HG02840 (cell line): ENCODE measurements at regions not wholly inside any gene's neighbourhood (a gene's known extent, or its start where the extent isn't known, plus 50 kb on each side); places are given as distances from the start of the nearest gene placed in this dataset.

Experiments used
- ATAC-seq: cut with Tn5 transposase; IDR thresholded peaks from one replicate; pipeline ENCODE4 v1.9.1; 2021; ENCODE audit warnings: mild to moderate bottlenecking, moderate library complexity, moderate number of reproducible peaks; ENCODE audit not compliant: unreplicated experiment, low FRiP score

GRCh38 chr13:23979361-23980159 lies 82.3 kb upstream of the C1QTNF9B start:
- peak; percentile 53 for ATAC-seq

GRCh38 chr13:23980160-23980551 lies 82.9 kb upstream of the C1QTNF9B start:
- peak; percentile 83 for ATAC-seq

- ATAC-seq: no peak
Measured at GRCh38 chr13:23983671-23984070, 86.4 kb upstream of the C1QTNF9B start.

GRCh38 chr13:23984546-23984945 lies 87.2 kb upstream of the C1QTNF9B start:
- no peak for ATAC-seq

- no peak for ATAC-seq
Measured at GRCh38 chr13:23985060-23985459, 87.8 kb upstream of the C1QTNF9B start.

GRCh38 chr13:23985839-23986238 lies 88.5 kb upstream of the C1QTNF9B start:
- no peak for ATAC-seq

- no peak for ATAC-seq
Measured at GRCh38 chr13:23986619-23987018, 89.3 kb upstream of the C1QTNF9B start.

- no peak for ATAC-seq
Measured at GRCh38 chr13:23987331-23987894, 90.1 kb upstream of the C1QTNF9B start.

- ATAC-seq: no peak
Measured at GRCh38 chr13:23988546-23989122, 91.3 kb upstream of the C1QTNF9B start.

- no peak for ATAC-seq
Measured at GRCh38 chr13:23990455-23990854, 93.2 kb upstream of the C1QTNF9B start.

GRCh38 chr13:23991119-23991518 lies 93.8 kb upstream of the C1QTNF9B start:
- no peak for ATAC-seq

GRCh38 chr13:23992781-23993679 lies 95.7 kb upstream of the C1QTNF9B start:
- ATAC-seq: no peak

GRCh38 chr13:23993680-23993985 lies 96.3 kb upstream of the C1QTNF9B start:
- ATAC-seq: no peak

GRCh38 chr13:23995283-23996073 lies 98.2 kb upstream of the C1QTNF9B start:
- ATAC-seq: no peak

GRCh38 chr13:23996456-23996855 lies 99.2 kb upstream of the C1QTNF9B start:
- no peak for ATAC-seq

- no peak for ATAC-seq
Measured at GRCh38 chr13:23999424-23999823, 102.1 kb upstream of the C1QTNF9B start.

- ATAC-seq: no peak
Measured at GRCh38 chr13:24002206-24002815, 105.0 kb upstream of the C1QTNF9B start.

- no peak for ATAC-seq
Measured at GRCh38 chr13:24004142-24004899, 107.0 kb upstream of the C1QTNF9B start.

GRCh38 chr13:24004971-24005370 lies 107.7 kb upstream of the C1QTNF9B start:
- ATAC-seq: no peak
